ENCODE measurements at regions not wholly inside any gene's neighbourhood (a gene's known extent, or its start where the extent isn't known, plus 50 kb on each side); places are given as distances from the start of the nearest gene placed in this dataset.

GRCh38 chr18:39685303-39685902 lies 2119.8 kb upstream of the CELF4 start:
- TF ChIP-seq CTCF (IDR thresholded peaks at IDR 0.05 in 8 of 11, conservative IDR thresholded peaks at IDR 0.05 in 3 of 11): no peak
- TF ChIP-seq POLR2A (IDR thresholded peaks at IDR 0.05): no peak
